GM12878 (cell line): ENCODE measurements at regions not wholly inside any gene's neighbourhood (a gene's known extent, or its start where the extent isn't known, plus 50 kb on each side); places are given as distances from the start of the nearest gene placed in this dataset.

Source experiments
- ATAC-seq: fragments of 200-7000 bp; cut with Tn5 transposase; 3 replicates; pipeline ENCODE4 v1.9.1; 2020; ENCODE audit warnings: mild to moderate bottlenecking, moderate library complexity
- BruUV-seq: library from RNA; stranded (reverse); fragments of 400-500 nt; replicated peaks from 2 replicates; lab custom pipeline; 2021; lab: Mats Ljungman, UMichigan
- CTCF ChIA-PET: fragments of 300-600 bp; sonication (Branson Sonifier 250); formaldehyde crosslinking; extraction: SDS; loops from one replicate; lab custom pipeline; 2021; ENCODE audit warnings: inconsistent platforms; lab: Yijun Ruan, JAX
- POLR2A ChIA-PET: fragments of 350-600 bp; formaldehyde crosslinking; extraction: SDS; loops from one replicate; lab custom pipeline; 2021; ENCODE audit warnings: inconsistent platforms; lab: Charles Lee
- RAD21 ChIA-PET: fragments of 300-600 bp; sonication (Branson Sonifier 250); formaldehyde crosslinking; loops from one replicate; lab custom pipeline; 2023; ENCODE audit warnings: antibody characterized with exemption; ENCODE audit not compliant: unreplicated experiment; lab: Charles Lee
- SMC1A ChIA-PET: fragments of 300-600 bp; sonication (Branson Sonifier 250); formaldehyde crosslinking; loops from one replicate; lab custom pipeline; 2023; ENCODE audit not compliant: unreplicated experiment, uncharacterized antibody; lab: Charles Lee
- DNase-seq: peaks from one replicate; pipeline ENCODE4 v3.0.0-alpha.2; 2011; ENCODE audit warnings: low read depth, low spot score
- FAIRE-seq: peaks from 3 replicates; lab custom pipeline; 2011; peaks lifted over from hg19 to GRCh38; lab: Jason Lieb, UNC
- H2AFZ ChIP-seq: 2 replicates; pipeline ENCODE4 v1.6.0; 2011; ENCODE audit warnings: low read depth, low read length, control low read depth; ENCODE audit not compliant: control insufficient read depth
- H3K27ac ChIP-seq: 2 replicates; pipeline ENCODE4 v1.5.1; 2011; ENCODE audit warnings: control low read depth; ENCODE audit not compliant: control insufficient read depth, insufficient read depth
- H3K27me3 ChIP-seq, 2 experiments: replicated peaks in 1 of 2; 2 replicates each; pipeline versions ENCODE4 v1.6.0 to v1.6.1; 2011; ENCODE audit warnings: low read length in 1 of 2; ENCODE audit not compliant: control insufficient read depth in 2 of 2, insufficient read depth in 2 of 2
- H3K36me3 ChIP-seq, 2 experiments: 2 replicates each; pipeline ENCODE4 v1.5.1; 2011; ENCODE audit warnings: low read length in 1 of 2; ENCODE audit not compliant: control insufficient read depth in 2 of 2, insufficient read depth in 2 of 2
- H3K4me1 ChIP-seq: 2 replicates; pipeline ENCODE4 v1.6.1; 2011; ENCODE audit warnings: mild to moderate bottlenecking, low read length, moderate library complexity, mixed read lengths; ENCODE audit not compliant: control insufficient read depth, insufficient read depth
- H3K4me2 ChIP-seq: 2 replicates; pipeline ENCODE4 v1.6.0; 2011; ENCODE audit warnings: control low read depth; ENCODE audit not compliant: control insufficient read depth, insufficient read depth
- H3K4me3 ChIP-seq: fragments of 200-600 bp; sonication (generic); 2 replicates; pipeline ENCODE4 v1.5.1; 2016
- H3K79me2 ChIP-seq: 2 replicates; pipeline ENCODE4 v1.6.0; 2011; ENCODE audit warnings: low read length; ENCODE audit not compliant: control insufficient read depth, insufficient read depth
- H3K9ac ChIP-seq: 2 replicates; pipeline ENCODE4 v1.8.0; 2011; ENCODE audit warnings: low read length, control low read depth, mixed read lengths; ENCODE audit not compliant: control insufficient read depth, insufficient read depth
- H3K9me3 ChIP-seq: replicated peaks from 3 replicates; pipeline ENCODE4 v1.5.1; 2011; ENCODE audit warnings: mild to moderate bottlenecking, low read length; ENCODE audit not compliant: control insufficient read depth, insufficient read depth
- H4K20me1 ChIP-seq: 2 replicates; pipeline ENCODE4 v1.6.0; 2011; ENCODE audit not compliant: control insufficient read depth, insufficient read depth
- CHD1 ChIP-seq: IDR thresholded peaks from 2 replicates; pipeline ENCODE4 v1.6.1; 2012; ENCODE audit warnings: low read depth, low read length, improper control_type of control experiment
- EP300 ChIP-seq, 2 experiments: fragments of 150-350 bp in 1 of 2; IDR thresholded peaks; 2 replicates each; pipeline ENCODE4 v1.6.1; 2011 to 2012; ENCODE audit warnings: low read depth in 2 of 2, low read length in 2 of 2, borderline replicate concordance in 1 of 2, improper control_type of control experiment in 1 of 2, inconsistent platforms in 1 of 2; ENCODE audit not compliant: control insufficient read depth in 1 of 2
- NRF1 ChIP-seq: conservative IDR thresholded peaks from 2 replicates; pipeline ENCODE4 v1.6.1; 2011; ENCODE audit warnings: mild to moderate bottlenecking, low read depth, low read length, improper control_type of control experiment
- POLR2AphosphoS5 ChIP-seq: IDR thresholded peaks from 2 replicates; pipeline ENCODE4 v1.6.1; 2011; ENCODE audit warnings: mild to moderate bottlenecking, low read length, inconsistent platforms
- SRF ChIP-seq, 2 experiments: IDR thresholded peaks; 2 replicates each; pipeline ENCODE4 v1.6.1; 2011; ENCODE audit warnings: low read depth in 2 of 2, low read length in 2 of 2, mild to moderate bottlenecking in 1 of 2, moderate library complexity in 1 of 2
- TBL1XR1 ChIP-seq: IDR thresholded peaks from 2 replicates; pipeline ENCODE4 v1.6.1; 2012; ENCODE audit warnings: low read depth, low read length, improper control_type of control experiment
- WGBS: methylation state at CpG from one replicate; pipeline ENCODE4 v1.1.6; 2016; ENCODE audit warnings: low lambda C conversion rate; ENCODE audit not compliant: insufficient replicate concordance, insufficient coverage; ENCODE audit errors: missing lambda C conversion rate; 5-methylcytosine and 5-hydroxymethylcytosine counted together
- in situ Hi-C: fragments of 300-500 bp; cut with MboI; formaldehyde crosslinking; loops from 9 replicates; pipeline ENCODE4 v1.14.3; 2018; ENCODE audit warnings: mixed read lengths
- intact Hi-C: fragments of 100-400 bp; cut with micrococcal nuclease; formaldehyde crosslinking; loops from one replicate; pipeline ENCODE4 v1.14.2; 2022; ENCODE audit not compliant: unreplicated experiment
- TF ChIP-seq, protein P1 (sequence below): fragments of 450-650 bp; formaldehyde crosslinking; IDR thresholded peaks from 2 replicates; pipeline ENCODE4 v1.4.0; 2022; ENCODE audit warnings: mild to moderate bottlenecking, moderate library complexity

DNA sequence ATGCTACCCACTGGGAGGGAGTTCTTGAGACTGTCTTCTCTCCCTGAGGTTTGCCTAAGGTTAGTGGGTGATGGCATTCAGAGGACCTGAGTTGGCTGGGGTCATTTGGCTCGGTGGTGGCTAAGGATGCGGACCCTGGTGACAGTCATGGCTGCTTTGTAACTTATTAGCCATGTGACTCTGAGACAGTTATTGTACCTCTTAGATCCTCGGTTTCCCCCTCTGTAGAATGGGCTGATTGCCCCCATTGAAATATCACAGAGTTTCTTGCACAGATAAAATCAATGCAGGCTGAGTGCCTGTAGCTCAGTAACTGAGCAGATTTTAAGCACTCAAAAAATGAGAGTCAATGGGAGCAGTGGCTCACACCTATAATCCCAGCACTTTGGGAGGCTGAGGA is 96.7 kb upstream of the MED13L start:
- H3K79me2 ChIP-seq = no peaks in the 10 kb centered on the region
- no peaks in the 10 kb centered on the region for H4K20me1 ChIP-seq
- H3K4me2 ChIP-seq = no peak overlapping the region
- ChIA-PET CTCF (interaction anchor here (0.6 kb wide), 1 partner anchor 9 kb away, joined by 3 read pairs; no protein-coding TSS in a partner anchor), RAD21 (no interaction called here), SMC1A (no interaction called here), POLR2A (no interaction called here)
- H3K27me3 ChIP-seq = peaks cover 0 to 5% of the 10 kb centered on the region in 2 experiments; a peak in 1 of 4 replicates
- H3K27ac ChIP-seq = no peak overlapping the region
- H3K9me3 ChIP-seq = no peaks in the 10 kb centered on the region; the same call in 2 of the 3 replicates
- TF ChIP-seq POLR2AphosphoS5 (no peak), SRF (IDR thresholded peaks at IDR 0.05; ENCODE audit: low read depth in 2 of 2, low read length in 2 of 2) (no peak), CHD1 (no peak), EP300 (IDR thresholded peaks at IDR 0.05; ENCODE audit: borderline replicate concordance in 1 of 2, control insufficient read depth in 1 of 2, low read depth in 2 of 2, low read length in 2 of 2) (no peak), TBL1XR1 (no peak), NRF1 (no peak)
- TF ChIP-seq, protein P1, sequence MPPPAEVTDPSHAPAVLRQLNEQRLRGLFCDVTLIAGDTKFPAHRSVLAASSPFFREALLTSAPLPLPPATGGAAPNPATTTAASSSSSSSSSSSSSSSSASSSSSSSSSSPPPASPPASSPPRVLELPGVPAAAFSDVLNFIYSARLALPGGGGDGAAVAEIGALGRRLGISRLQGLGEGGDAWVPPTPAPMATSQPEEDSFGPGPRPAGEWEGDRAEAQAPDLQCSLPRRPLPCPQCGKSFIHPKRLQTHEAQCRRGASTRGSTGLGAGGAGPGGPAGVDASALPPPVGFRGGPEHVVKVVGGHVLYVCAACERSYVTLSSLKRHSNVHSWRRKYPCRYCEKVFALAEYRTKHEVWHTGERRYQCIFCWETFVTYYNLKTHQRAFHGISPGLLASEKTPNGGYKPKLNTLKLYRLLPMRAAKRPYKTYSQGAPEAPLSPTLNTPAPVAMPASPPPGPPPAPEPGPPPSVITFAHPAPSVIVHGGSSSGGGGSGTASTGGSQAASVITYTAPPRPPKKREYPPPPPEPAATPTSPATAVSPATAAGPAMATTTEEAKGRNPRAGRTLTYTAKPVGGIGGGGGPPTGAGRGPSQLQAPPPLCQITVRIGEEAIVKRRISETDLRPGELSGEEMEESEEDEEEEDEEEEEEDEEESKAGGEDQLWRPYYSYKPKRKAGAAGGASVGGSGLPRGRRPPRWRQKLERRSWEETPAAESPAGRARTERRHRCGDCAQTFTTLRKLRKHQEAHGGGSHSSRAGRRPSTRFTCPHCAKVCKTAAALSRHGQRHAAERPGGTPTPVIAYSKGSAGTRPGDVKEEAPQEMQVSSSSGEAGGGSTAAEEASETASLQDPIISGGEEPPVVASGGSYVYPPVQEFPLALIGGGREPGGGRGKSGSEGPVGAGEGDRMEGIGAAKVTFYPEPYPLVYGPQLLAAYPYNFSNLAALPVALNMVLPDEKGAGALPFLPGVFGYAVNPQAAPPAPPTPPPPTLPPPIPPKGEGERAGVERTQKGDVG (CRISPR knock-in tag) = no peak
- WGBS = 56% methylated on average over 3 of the region's 3 CpGs
- BruUV-seq = no TSS peak
- H3K4me3 ChIP-seq = no peak overlapping the region
- no peak overlapping the region for H3K9ac ChIP-seq
- no peaks in the 10 kb centered on the region for H3K4me1 ChIP-seq
- ATAC-seq = no peak
- DNase-seq = no peak
- FAIRE-seq = no peak
- no peaks in the 10 kb centered on the region for H3K36me3 ChIP-seq
- in situ Hi-C loops = no loop called here
- H2AFZ ChIP-seq = no peak overlapping the region
- intact Hi-C loops = no loop called here
